SKM-1 treated with dmso at 0.1 percent for 144 hours (cell line): ENCODE measurements at regions not wholly inside any gene's neighbourhood (a gene's known extent, or its start where the extent isn't known, plus 50 kb on each side); places are given as distances from the start of the nearest gene placed in this dataset.
"Not testable (repeated sequence)": the region's sequence is repeated elsewhere in the genome, so short reads cannot be mapped to it uniquely, and the experiment has no call there.

Experiments used
- DNase-seq: peaks from one replicate; lab custom pipeline; 2025; ENCODE audit not compliant: unreplicated experiment; lab: John Stamatoyannopoulos, UW

DNA sequence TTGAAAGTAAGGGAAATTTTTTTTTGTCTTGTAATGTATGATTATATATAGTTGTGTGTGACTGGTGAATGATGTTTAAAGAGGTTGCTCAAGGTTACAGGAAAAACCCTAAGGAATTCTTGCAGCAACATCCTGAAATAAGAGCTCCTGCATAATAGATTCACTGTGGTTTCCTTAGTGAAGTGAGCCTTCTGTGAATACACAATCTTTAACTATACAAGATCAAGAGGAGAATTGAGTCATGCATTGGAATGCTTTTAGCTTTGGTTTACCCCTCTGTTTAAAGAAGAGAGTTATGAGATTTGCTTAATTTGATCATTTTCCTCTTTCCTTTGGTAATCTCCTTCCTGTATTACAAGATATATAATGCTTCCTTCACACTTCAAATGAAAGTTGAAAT lies 141.6 kb upstream of the EYA4 start:
- DNase-seq, result no peak

DNA sequence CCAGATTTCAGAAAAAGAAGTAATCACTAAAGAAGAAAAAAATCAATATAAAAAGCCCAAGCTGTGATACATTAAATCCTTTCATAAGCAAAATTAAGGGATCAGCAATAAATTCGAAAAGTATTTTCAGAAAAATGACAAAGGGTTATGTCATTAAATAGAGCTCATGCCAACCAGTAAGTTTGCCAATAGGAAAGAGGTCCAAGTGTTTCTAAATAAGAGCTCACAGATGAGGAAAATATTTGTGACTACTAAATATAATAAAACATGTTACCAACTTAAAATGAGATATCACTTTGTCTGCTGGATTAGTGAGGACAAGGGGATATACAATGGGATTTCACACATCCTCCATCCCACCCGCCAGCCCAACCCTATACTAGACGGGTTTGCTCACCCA lies 140.3 kb upstream of the EYA4 start:
- DNase-seq, result no peak

DNA sequence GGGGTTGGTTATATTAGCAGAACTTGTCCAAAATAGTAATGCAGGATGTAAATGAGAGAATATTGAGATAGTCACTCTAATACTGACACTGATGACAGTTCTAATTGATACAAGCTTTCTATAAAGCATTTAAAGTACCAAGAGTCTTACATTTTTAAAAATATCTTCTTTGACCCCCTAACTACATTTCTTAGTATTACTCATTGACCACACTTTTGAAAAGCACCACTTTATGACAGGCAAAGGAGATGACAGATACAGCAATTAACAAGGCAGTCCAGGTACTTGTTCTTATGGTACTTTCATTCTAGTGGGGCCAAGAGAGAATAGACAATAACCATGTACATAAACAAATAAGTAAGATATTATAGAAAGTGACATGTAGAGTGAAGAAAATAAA lies 139.4 kb upstream of the EYA4 start:
- no peak for DNase-seq

DNA sequence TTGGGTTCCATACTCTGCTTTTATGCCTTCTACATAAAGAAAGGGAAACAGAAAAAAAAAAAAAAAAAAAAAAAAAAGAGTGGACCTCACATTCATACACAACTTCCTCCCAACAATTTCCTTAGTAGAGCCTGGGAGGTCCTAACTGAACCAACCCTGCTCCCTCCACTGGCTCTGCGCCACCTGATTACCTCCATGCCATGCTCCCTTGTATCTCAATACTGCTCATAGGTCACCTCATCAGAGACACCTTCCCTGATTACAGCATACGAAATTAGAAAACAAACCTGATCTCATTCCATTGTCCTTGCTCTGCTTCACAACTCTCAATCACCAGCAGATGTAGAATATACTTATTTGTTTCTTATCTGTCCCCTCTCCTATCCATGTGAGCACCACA lies 134.2 kb upstream of the EYA4 start:
- no peak for DNase-seq

GRCh38 chr6:133108419-133108818 lies 132.7 kb upstream of the EYA4 start:
- no peak for DNase-seq

- DNase-seq, result no peak
These were observed 126.2 kb upstream of the EYA4 start for GRCh38 chr6:133114973-133115372.

GRCh38 chr6:133115946-133116345 lies 125.2 kb upstream of the EYA4 start:
- no peak for DNase-seq

DNA sequence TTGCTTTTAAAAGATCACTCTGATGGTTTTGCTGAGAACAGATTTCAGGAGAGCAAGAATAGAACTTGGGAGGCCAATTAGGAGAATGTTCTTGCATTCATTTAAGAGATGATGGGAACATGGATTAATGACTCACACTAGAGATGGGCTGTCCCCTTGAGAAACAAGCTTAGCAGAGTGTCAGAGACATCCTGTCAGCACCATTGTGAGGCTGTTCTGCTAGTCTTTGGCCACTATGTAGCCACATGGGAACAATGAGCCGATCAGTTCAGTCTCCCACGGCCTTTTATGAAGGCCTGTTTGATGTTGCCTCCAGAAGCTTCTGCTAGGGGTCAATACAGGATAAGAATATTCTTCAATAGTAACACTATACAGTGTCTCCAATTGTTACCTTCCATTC lies 113.0 kb upstream of the EYA4 start:
- DNase-seq, result no peak

DNA sequence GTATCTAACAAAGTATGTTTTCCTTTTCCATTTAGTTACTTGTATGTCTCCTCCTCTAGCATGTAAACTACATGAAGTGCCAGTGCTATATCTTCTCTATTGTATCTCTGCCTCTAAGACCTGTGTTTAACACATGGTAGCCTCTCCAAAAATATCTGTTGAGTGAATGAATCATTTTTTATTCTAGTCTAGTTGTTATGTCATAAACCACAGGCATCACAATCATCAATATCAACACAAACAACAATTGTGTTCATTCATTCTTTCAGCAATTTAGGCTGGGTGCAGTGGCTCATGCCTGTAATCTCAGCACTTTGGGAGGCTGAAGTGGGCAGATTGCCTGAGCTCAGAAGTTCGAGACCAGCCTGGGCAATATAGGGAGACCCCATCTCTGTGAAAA lies 111.6 kb upstream of the EYA4 start:
- DNase-seq, result no peak

- DNase-seq, result no peak
These were observed 110.3 kb upstream of the EYA4 start for GRCh38 chr6:133130863-133131262.

DNA sequence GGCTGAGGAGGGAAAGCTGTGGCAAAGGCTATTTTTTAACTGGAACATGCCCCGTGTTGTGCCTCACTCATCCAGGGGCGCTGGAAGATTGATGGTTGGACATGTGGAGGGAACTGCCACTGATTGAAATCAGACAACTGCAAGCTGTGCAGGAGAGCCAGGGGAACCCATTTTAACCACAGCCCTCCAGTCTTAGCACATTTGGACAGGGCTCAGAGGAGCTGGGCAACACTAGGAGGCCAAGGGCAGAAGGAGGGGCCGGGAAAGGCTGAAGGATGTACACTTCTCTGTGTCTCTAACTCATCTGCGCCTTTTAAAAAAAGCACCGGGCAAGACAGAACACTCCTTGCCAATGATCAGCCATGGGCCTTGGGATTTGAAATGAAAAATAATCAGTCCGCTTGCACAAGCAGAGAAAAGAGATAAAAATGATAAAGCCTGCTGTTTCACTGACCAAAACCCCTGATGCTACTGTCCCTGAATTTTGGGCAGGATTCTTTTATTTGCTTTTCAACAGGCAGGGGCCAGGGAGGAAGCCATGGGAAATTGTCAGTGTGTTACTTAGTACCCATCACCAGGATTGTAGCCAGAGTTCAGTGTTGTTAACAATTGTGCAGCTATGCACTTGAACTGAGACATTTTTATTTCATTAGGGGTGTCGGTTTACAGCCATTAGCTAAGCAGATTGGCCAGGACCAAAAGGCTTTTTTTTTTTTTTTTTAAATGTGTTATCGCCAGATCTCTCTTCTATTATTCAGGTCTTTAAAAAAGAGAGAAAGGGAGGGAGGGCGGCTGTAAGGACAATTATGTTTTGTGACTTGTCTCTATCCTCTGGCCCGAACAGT lies 109.3 kb upstream of the EYA4 start:
- no peak for DNase-seq

- no peak for DNase-seq
These were observed 108.6 kb upstream of the EYA4 start for GRCh38 chr6:133132466-133132971.

- DNase-seq, result no peak
These were observed 104.8 kb upstream of the EYA4 start for GRCh38 chr6:133136177-133136880.

DNA sequence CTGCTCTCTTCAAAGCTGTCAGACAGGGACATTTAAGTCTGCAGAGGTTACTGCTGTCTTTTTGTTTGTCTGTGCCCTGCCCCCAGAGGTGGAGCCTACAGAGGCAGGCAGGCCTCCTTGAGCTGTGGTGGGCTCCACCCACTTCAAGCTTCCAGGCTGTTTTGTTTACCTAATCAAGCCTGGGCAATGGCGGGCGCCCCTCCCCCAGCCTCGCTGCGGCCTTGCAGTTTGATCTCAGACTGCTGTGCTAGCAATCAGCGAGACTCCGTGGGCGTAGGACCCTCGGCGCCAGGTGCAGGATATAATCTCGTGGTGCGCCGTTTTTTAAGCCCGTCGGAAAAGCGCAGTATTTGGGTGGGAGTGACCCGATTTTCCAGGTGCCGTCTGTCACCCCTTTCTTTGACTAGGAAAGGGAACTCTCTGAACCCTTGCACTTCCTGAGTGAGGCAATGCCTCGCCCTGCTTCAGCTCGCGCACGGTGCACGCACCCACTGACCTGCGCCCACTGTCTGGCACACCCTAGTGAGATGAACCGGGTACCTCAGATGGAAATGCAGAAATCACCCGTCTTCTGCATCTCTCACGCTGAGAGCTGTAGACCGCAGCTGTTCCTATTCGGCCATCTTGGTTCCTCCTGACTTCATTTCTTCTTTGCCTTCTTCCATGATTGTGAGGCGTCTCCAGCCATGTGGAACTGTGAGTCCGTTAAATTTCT lies 93.5 kb upstream of the EYA4 start:
- not testable (repeated sequence) for DNase-seq

GRCh38 chr6:133156689-133157088 lies 84.5 kb upstream of the EYA4 start:
- DNase-seq, result no peak

GRCh38 chr6:133157995-133158394 lies 83.2 kb upstream of the EYA4 start:
- DNase-seq, result no peak

GRCh38 chr6:133159255-133159795 lies 81.8 kb upstream of the EYA4 start:
- DNase-seq, result no peak

GRCh38 chr6:133160536-133160935 lies 80.6 kb upstream of the EYA4 start:
- DNase-seq, result no peak

DNA sequence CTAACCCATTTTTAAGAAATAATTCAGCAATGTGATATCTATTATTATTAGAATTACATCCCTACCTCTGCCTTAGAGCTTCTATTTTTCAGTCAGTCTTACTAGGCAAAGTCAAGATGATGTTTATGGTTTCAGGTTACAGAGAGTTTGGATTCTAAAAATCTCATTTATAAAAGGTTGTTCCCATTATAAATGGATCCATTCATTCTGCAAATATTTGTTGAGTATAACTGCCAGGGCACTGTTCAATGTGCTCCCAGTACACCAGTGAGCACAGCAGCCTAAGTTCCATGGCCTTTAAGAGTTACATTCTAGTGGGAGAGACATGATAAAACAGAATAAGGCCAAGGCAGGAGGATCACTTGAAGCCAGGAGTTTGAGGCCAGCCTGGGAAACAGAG lies 75.9 kb upstream of the EYA4 start:
- no peak for DNase-seq

DNA sequence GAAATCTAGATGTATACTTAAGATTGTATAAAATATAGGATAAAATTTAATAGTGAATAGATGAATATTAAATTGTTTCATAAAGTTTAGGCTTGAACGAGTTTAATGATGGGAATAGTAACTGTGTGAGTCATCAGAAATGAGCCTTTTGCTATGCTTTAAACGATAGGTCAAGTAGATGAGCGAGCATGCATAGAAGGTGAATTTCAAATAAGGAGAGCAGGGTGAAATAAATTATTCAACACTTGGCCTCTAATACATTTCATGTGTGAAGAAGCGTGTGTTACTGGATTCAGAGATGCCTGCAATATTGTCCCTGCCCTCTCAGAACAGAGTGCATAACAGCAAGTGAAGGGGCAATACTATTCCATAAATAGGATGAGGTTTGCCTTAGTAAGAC lies 74.4 kb upstream of the EYA4 start:
- no peak for DNase-seq

DNA sequence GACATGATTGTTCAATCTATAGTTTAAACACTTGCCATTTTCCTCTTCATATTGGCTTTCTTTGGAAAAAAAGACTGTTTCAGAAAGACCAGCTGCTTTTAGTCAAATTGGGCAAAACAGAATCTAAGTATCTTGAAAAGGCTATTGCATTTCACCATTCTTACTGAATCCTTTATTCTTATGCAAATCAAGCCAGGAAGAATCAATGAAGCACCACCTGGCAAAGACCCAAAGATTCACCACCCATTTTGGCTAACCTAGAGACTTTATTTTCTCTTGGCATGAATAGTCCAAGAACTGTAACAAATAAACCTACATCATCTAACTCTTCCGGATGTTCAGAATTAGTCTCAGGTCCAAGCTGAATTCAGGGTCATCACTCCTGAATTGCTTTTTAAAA lies 71.3 kb upstream of the EYA4 start:
- DNase-seq, result no peak
